AG04449 (cell line): ENCODE measurements at regions not wholly inside any gene's neighbourhood (a gene's known extent, or its start where the extent isn't known, plus 50 kb on each side); places are given as distances from the start of the nearest gene placed in this dataset.

Experiments
- CTCF ChIA-PET: fragments of 350-600 bp; formaldehyde crosslinking; extraction: SDS; loops from one replicate; lab custom pipeline; 2021; ENCODE audit warnings: antibody characterized with exemption; lab: Yijun Ruan, JAX
- POLR2A ChIA-PET: fragments of 400-600, 350-600 bp; formaldehyde crosslinking; extraction: SDS; loops from one replicate; lab custom pipeline; 2020; ENCODE audit warnings: antibody characterized with exemption, inconsistent platforms; lab: Yijun Ruan, JAX
- DNase-seq: peaks from one replicate; pipeline ENCODE4 v3.0.0-alpha.2; 2010; ENCODE audit warnings: low read depth, low spot score
- H3K4me3 ChIP-seq: 2 replicates; pipeline ENCODE4 v1.5.1; 2011; ENCODE audit warnings: low read depth, mild to moderate bottlenecking, control low read depth, low read length
- TF ChIP-seq, protein P1 (sequence below): IDR thresholded peaks from one replicate; pipeline ENCODE4 v1.5.1; 2011; ENCODE audit warnings: mild to moderate bottlenecking, moderate library complexity, low read length, control low read depth, inconsistent platforms; ENCODE audit not compliant: insufficient read depth; ENCODE audit errors: missing control alignments

DNA sequence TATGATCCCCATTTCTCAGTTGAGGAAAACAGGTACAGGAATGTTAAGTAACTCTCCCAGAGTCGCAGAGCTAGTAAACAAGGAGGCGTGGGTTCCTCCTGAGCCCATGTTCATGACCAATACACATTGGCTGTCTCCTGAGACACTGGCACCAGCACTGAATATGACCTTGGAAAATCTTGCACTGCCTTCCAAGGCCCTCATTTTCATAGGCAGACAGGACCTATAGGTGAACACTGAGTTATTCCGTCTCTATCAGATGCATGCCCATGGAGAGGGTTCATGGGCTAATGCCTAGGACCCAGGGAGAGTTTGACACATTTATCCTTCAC lies 504.8 kb downstream of the RFC3 start:
- ChIA-PET CTCF (no interaction called here), POLR2A (no interaction called here)
- TF ChIP-seq, protein P1, sequence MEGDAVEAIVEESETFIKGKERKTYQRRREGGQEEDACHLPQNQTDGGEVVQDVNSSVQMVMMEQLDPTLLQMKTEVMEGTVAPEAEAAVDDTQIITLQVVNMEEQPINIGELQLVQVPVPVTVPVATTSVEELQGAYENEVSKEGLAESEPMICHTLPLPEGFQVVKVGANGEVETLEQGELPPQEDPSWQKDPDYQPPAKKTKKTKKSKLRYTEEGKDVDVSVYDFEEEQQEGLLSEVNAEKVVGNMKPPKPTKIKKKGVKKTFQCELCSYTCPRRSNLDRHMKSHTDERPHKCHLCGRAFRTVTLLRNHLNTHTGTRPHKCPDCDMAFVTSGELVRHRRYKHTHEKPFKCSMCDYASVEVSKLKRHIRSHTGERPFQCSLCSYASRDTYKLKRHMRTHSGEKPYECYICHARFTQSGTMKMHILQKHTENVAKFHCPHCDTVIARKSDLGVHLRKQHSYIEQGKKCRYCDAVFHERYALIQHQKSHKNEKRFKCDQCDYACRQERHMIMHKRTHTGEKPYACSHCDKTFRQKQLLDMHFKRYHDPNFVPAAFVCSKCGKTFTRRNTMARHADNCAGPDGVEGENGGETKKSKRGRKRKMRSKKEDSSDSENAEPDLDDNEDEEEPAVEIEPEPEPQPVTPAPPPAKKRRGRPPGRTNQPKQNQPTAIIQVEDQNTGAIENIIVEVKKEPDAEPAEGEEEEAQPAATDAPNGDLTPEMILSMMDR, result no peak
- DNase-seq, result no peak
- no peak overlapping the region for H3K4me3 ChIP-seq

DNA sequence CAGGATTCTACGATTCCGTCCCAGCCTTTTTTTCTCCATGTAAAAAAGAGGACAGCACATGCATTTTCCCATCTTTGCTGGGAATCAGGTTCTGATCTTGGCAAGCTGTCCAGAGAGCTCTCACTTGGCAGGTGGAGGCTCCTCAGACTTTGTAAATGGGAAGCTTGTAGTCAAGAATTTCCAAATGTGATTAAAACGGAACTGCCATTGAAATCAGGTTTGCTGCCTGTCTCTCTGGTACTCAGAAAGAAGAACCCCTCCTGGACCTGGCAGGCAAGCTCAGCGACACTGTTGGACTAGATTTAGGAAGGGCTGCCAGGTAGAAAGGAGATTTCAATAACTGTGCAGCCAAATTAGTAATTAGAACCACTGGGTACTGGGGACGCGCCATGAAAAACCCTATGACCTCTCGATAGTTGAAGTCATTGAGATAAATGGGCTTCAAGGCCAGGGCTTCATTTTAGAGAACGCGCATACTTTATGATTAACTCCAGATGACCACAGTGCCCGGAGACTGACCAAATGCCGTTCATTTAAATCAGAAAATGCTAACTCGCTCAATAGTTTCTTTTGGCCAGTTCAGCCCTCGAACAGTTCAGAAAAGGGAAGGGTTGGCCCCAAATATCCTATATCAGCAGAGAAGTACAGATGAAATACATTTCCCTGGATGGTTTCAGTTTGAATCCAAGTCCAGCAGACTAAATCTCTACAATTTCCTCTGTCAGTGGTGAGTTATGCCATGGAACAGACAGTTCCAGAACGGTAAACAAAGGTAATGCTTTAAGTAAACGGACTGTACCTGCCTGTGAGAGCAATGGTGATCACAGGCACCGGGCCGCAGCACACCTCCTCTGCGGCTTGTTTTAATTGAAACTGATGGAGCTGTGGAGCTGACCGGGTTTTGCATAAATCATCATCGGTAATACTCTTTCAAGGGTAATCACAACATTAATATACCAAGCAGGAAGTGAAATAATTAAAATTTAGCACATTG lies 517.4 kb downstream of the RFC3 start:
- no peak overlapping the region for H3K4me3 ChIP-seq
- TF ChIP-seq, protein P1, result no peak
- ChIA-PET CTCF (no interaction called here), POLR2A (no interaction called here)
- DNase-seq, result no peak

DNA sequence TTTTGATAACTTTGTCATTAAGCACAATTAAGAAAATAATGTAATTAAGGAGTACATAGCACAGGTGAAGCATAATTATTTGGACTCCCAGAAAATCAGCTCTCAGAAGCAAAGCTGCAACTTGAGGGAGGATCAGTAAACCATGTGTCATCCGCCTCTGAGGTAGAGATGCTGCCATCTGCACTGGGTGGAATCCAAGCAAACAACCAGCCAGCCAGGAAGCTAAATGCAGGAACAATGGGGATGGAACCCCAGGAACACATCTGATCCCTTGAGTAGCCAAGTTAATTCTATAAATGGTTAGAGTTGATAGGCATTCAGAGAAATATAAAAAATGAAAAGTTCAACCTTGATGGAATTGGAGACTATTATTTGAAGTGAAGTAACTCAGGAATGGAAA lies 520.2 kb downstream of the RFC3 start:
- no peak for DNase-seq
- POLR2A ChIA-PET, result no interaction called here
- TF ChIP-seq, protein P1, result no peak
- CTCF ChIA-PET, result no interaction called here
- no peak overlapping the region for H3K4me3 ChIP-seq

DNA sequence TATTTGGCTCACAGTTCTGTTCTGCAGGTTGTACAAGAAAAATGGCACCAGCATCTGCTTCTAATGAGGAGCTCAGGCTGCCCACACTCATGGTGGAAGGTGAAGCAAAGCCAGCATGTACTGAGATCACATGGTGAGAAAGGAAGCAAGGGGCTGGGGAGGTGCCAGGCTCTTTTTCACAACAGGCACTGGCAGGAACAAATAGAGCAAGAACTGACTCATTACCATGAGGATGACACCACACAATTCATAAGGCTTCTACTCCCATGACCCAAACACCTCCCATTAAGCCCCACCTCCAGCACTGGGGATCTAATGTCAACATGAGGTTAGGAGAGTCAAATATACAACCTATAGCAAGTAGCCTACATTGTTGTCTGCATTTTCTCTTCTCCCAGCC lies 522.6 kb downstream of the RFC3 start:
- POLR2A ChIA-PET, result no interaction called here
- CTCF ChIA-PET, result no interaction called here

DNA sequence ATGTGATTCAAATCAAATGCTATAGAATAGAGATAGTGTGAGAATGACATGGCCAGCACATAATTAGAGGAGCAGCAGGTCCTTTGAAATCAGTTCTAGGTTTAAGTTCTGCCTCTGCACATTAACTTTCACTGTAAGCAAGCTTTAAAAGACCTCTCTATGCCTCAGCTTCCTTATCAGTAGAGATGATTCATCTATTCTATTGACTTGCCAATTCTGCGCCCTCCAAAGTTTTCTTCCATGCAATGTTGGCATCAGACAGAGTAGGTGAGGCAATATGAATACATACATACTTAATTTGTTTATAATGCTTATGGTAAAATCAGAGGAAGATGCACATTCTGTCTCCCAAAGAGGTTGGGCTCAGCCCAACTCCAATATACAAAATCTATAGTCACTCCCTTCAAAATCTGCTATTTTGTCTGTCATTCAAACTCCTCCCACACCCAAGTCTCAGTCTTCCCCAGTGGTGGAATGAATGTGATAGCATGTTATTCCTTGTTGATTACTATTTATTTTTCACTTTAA lies 525.5 kb downstream of the RFC3 start:
- DNase-seq, result no peak
- ChIA-PET POLR2A (interaction anchor here (0.5 kb wide), 1 partner anchor 9 kb away, joined by 3 read pairs; no protein-coding TSS in a partner anchor), CTCF (interaction anchor here (1.3 kb wide), 1 partner anchor 14 kb away, joined by 3 read pairs; no protein-coding TSS in a partner anchor)
- TF ChIP-seq, protein P1, result no peak
- no peak overlapping the region for H3K4me3 ChIP-seq

More for the DNA sequence above, 522.6 kb downstream of the RFC3 start:
- DNase-seq, result no peak
- H3K4me3 ChIP-seq, result no peak overlapping the region
- TF ChIP-seq, protein P1, result no peak

DNA sequence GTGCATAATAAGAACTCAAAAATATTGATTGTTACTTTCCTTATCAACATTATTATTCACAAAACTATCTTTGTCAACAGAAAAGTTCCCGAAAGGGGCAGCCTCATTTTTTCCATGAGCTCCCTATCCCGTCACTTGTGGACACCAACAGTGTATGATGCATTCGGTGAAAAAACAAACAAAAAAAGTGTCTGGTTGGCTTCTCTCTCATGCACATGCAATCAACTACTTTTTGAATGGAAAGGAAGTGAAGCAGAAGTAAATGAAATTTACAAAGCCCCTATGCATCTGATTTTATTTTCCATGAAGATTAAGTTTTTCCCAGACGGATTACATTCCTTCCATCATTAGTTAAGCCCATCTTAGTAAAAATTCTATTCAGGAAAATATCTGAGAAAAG lies 526.9 kb downstream of the RFC3 start:
- POLR2A ChIA-PET, result no interaction called here
- TF ChIP-seq, protein P1, result no peak
- DNase-seq, result no peak
- no peak overlapping the region for H3K4me3 ChIP-seq
- CTCF ChIA-PET, result interaction anchor here (0.7 to 1.3 kb wide), 2 partner anchors 11 to 12 kb away, joined by 3 read pairs; no protein-coding TSS in a partner anchor
